ENCODE measurements at regions not wholly inside any gene's neighbourhood (a gene's known extent, or its start where the extent isn't known, plus 50 kb on each side); places are given as distances from the start of the nearest gene placed in this dataset.

DNA sequence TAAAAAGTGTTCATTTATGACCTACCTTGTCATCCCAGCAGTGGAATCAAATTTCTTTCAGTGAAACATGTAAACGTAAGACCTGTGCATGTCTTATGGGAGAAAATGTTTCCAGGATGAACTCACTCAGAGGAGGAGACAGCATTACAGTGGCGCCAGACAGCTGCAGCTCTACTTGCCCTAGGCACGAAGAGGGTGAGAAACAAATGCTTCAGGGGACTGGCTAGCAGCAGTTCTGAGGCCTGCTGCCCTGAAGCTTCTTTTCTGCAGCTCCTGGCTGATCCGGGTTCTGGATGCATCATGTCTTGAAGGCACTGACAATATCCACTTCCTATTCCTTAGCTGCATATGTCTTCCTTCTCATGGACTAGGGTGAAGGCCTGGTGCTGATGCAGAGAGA is 120.2 kb downstream of the QRSL1 start (continued):
- TF ChIP-seq, protein P1, sequence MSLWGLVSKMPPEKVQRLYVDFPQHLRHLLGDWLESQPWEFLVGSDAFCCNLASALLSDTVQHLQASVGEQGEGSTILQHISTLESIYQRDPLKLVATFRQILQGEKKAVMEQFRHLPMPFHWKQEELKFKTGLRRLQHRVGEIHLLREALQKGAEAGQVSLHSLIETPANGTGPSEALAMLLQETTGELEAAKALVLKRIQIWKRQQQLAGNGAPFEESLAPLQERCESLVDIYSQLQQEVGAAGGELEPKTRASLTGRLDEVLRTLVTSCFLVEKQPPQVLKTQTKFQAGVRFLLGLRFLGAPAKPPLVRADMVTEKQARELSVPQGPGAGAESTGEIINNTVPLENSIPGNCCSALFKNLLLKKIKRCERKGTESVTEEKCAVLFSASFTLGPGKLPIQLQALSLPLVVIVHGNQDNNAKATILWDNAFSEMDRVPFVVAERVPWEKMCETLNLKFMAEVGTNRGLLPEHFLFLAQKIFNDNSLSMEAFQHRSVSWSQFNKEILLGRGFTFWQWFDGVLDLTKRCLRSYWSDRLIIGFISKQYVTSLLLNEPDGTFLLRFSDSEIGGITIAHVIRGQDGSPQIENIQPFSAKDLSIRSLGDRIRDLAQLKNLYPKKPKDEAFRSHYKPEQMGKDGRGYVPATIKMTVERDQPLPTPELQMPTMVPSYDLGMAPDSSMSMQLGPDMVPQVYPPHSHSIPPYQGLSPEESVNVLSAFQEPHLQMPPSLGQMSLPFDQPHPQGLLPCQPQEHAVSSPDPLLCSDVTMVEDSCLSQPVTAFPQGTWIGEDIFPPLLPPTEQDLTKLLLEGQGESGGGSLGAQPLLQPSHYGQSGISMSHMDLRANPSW (CRISPR knock-in tag; IDR thresholded peaks at IDR 0.05), result no peak
- TF ChIP-seq, protein P2, sequence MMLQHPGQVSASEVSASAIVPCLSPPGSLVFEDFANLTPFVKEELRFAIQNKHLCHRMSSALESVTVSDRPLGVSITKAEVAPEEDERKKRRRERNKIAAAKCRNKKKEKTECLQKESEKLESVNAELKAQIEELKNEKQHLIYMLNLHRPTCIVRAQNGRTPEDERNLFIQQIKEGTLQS (IDR thresholded peaks at IDR 0.05), result no peak
- TF ChIP-seq, protein P2 (CRISPR knock-in tag; conservative IDR thresholded peaks at IDR 0.05), result no peak
- no peak for TF ChIP-seq ZNF174 (CRISPR knock-in tag; IDR thresholded peaks at IDR 0.05)
- no peak for TF ChIP-seq SLC30A9 (CRISPR knock-in tag; IDR thresholded peaks at IDR 0.05)
- TF ChIP-seq ZNF347 (CRISPR knock-in tag; IDR thresholded peaks at IDR 0.05; ENCODE audit: low read depth), result no peak
- no peak for TF ChIP-seq ZNF165 (CRISPR knock-in tag; IDR thresholded peaks at IDR 0.05; ENCODE audit: borderline replicate concordance)
- TF ChIP-seq RAD21 (CRISPR knock-in tag; conservative IDR thresholded peaks at IDR 0.05 in 1 of 2, IDR thresholded peaks at IDR 0.05 in 1 of 2), result no peak
- TF ChIP-seq, protein P3, sequence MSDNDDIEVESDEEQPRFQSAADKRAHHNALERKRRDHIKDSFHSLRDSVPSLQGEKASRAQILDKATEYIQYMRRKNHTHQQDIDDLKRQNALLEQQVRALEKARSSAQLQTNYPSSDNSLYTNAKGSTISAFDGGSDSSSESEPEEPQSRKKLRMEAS (CRISPR knock-in tag; IDR thresholded peaks at IDR 0.05), result no peak
- no peak for TF ChIP-seq EHMT2 (IDR thresholded peaks at IDR 0.05)
- TF ChIP-seq, protein P4, sequence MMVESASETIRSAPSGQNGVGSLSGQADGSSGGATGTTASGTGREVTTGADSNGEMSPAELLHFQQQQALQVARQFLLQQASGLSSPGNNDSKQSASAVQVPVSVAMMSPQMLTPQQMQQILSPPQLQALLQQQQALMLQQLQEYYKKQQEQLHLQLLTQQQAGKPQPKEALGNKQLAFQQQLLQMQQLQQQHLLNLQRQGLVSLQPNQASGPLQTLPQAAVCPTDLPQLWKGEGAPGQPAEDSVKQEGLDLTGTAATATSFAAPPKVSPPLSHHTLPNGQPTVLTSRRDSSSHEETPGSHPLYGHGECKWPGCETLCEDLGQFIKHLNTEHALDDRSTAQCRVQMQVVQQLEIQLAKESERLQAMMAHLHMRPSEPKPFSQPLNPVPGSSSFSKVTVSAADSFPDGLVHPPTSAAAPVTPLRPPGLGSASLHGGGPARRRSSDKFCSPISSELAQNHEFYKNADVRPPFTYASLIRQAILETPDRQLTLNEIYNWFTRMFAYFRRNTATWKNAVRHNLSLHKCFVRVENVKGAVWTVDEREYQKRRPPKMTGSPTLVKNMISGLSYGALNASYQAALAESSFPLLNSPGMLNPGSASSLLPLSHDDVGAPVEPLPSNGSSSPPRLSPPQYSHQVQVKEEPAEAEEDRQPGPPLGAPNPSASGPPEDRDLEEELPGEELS (CRISPR knock-in tag; IDR thresholded peaks at IDR 0.05; ENCODE audit: borderline replicate concordance), result no peak

Measured in K562 (cell line).